ENCODE measurements at regions not wholly inside any gene's neighbourhood (a gene's known extent, or its start where the extent isn't known, plus 50 kb on each side); places are given as distances from the start of the nearest gene placed in this dataset.

DNA sequence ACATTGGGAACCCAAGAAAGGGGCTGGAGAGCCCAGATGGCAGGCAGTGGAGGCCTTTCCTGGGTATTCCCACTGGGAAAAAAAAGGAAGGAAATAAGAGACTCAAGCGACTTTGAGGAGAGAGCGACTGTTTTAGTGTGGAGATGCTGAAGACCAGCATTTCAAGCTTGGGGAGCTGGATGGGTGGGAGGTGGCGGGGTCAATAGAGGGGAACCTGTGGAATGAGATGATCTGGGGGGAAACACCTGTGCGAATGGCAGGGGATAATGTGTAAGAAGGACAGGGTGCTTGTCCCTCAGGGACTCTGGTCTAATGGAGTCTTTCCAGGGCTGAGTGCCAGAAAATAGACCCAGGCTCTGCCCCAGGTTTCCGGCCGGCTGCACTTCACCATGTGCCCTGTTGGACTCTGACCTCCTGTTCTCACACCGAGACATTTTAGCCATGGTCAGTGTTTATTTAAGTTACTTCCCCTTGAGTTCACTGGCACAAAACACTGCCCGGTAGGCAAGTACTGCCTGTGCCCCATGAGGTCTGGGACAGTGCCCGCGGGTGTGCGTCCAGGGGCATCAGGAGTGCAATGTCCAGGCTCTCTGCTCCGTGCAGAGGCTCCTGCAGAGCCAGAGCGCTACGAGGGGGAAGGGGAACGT, 50.4 kb upstream of the NKX2-2 start:
- no peak for TF ChIP-seq EZH2 (IDR thresholded peaks at IDR 0.05; ENCODE audit: borderline replicate concordance, low read depth, low read length)
- no peak for TF ChIP-seq POLR2AphosphoS5 (IDR thresholded peaks at IDR 0.05; ENCODE audit: control insufficient read depth, insufficient read depth, low read depth, low read length)
- no peak for TF ChIP-seq ZNF232 (CRISPR knock-in tag; IDR thresholded peaks at IDR 0.05)
- TF ChIP-seq, protein P1, sequence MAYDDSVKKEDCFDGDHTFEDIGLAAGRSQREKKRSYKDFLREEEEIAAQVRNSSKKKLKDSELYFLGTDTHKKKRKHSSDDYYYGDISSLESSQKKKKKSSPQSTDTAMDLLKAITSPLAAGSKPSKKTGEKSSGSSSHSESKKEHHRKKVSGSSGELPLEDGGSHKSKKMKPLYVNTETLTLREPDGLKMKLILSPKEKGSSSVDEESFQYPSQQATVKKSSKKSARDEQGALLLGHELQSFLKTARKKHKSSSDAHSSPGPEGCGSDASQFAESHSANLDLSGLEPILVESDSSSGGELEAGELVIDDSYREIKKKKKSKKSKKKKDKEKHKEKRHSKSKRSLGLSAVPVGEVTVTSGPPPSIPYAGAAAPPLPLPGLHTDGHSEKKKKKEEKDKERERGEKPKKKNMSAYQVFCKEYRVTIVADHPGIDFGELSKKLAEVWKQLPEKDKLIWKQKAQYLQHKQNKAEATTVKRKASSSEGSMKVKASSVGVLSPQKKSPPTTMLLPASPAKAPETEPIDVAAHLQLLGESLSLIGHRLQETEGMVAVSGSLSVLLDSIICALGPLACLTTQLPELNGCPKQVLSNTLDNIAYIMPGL (CRISPR knock-in tag; IDR thresholded peaks at IDR 0.05) = no peak
- no peak for TF ChIP-seq RNF219 (CRISPR knock-in tag; IDR thresholded peaks at IDR 0.05)
- no peak for TF ChIP-seq ZNF324 (CRISPR knock-in tag; IDR thresholded peaks at IDR 0.05)

All from K562 (cell line).